K562 (cell line): ENCODE measurements at regions not wholly inside any gene's neighbourhood (a gene's known extent, or its start where the extent isn't known, plus 50 kb on each side); places are given as distances from the start of the nearest gene placed in this dataset.

Experiments
- ATAC-seq: fragments of 200-7000 bp; cut with Tn5 transposase; 3 replicates; pipeline ENCODE4 v1.9.1; 2020; ENCODE audit warnings: moderate library complexity
- BruUV-seq: library from RNA; stranded (reverse); fragments of 400-500 nt; replicated peaks from 2 replicates; lab custom pipeline; 2021; lab: Mats Ljungman, UMichigan
- CTCF ChIA-PET: fragments of 300-600 bp; formaldehyde crosslinking; extraction: SDS; loops from one replicate; lab custom pipeline; 2021; ENCODE audit warnings: low intra/inter-chr PET ratio; lab: Yijun Ruan, JAX
- POLR2A ChIA-PET: fragments of 300-600, 350-650 bp; sonication (Branson Sonifier 250); formaldehyde crosslinking; extraction: SDS; loops from one replicate; lab custom pipeline; 2021; ENCODE audit warnings: antibody characterized with exemption, inconsistent platforms; lab: Yijun Ruan, JAX
- DNase-seq, 4 experiments: peaks; one replicate each; pipeline versions ENCODE4 v3.0.0 to v3.0.0-alpha.2; 2011 to 2018; ENCODE audit warnings: low spot score in 3 of 4, mixed read lengths in 3 of 4; ENCODE audit errors: extremely low read depth in 1 of 4
- FAIRE-seq: peaks from 2 replicates; lab custom pipeline; 2011; peaks lifted over from hg19 to GRCh38; lab: Jason Lieb, UNC
- H2AFZ ChIP-seq: 2 replicates; pipeline ENCODE4 v1.6.0; 2011; ENCODE audit warnings: low read depth, low read length, control low read depth, inconsistent platforms
- H3K27ac ChIP-seq: fragments of 200-600 bp; 3 replicates; pipeline ENCODE4 v1.8.0; 2011; ENCODE audit warnings: low read depth, mild to moderate bottlenecking, control low read depth, inconsistent platforms, low read length, moderate library complexity, mixed read lengths; ENCODE audit errors: extremely low read depth
- H3K27me3 ChIP-seq, 2 experiments: fragments of 300-600 bp in 1 of 2; 2 replicates in 1 of 2; 3 replicates in 1 of 2; pipeline versions ENCODE4 v1.6.0 to v1.8.0; 2011; ENCODE audit warnings: inconsistent platforms in 2 of 2, low read length in 2 of 2, mild to moderate bottlenecking in 1 of 2, mixed read lengths in 1 of 2, moderate library complexity in 1 of 2; ENCODE audit not compliant: control insufficient read depth in 2 of 2, insufficient read depth in 2 of 2
- H3K36me3 ChIP-seq: fragments of 300-600 bp; 3 replicates; pipeline ENCODE4 v1.8.0; 2011; ENCODE audit warnings: mild to moderate bottlenecking, low read length, inconsistent platforms; ENCODE audit not compliant: control insufficient read depth, insufficient read depth
- H3K4me1 ChIP-seq, 2 experiments: fragments of 200-600 bp in 1 of 2; replicated peaks in 1 of 2; 2 replicates in 1 of 2; 3 replicates in 1 of 2; pipeline versions ENCODE4 v1.5.1 to v1.8.0; 2011; ENCODE audit warnings: inconsistent platforms in 2 of 2, low read length in 2 of 2, mild to moderate bottlenecking in 1 of 2, mixed read lengths in 1 of 2, moderate library complexity in 1 of 2; ENCODE audit not compliant: control insufficient read depth in 2 of 2, insufficient read depth in 2 of 2
- H3K4me2 ChIP-seq: 2 replicates; pipeline ENCODE4 v1.6.1; 2011; ENCODE audit warnings: low read length, control low read depth, inconsistent platforms, mixed read lengths; ENCODE audit not compliant: insufficient read depth
- H3K4me3 ChIP-seq: fragments of 200-600 bp; sonication (generic), shearing (Covaris generic); 2 replicates; pipeline ENCODE4 v1.5.1; 2016; ENCODE audit warnings: control low read depth, inconsistent platforms
- H3K79me2 ChIP-seq: fragments of 200-600 bp; 3 replicates; pipeline ENCODE4 v1.8.0; 2011; ENCODE audit warnings: low read length, inconsistent platforms; ENCODE audit not compliant: control insufficient read depth, insufficient read depth
- H3K9ac ChIP-seq, 2 experiments: 2 replicates each; pipeline versions ENCODE4 v1.6.0 to v1.6.1; 2011; ENCODE audit warnings: low read depth in 2 of 2, low read length in 2 of 2, control low read depth in 1 of 2, inconsistent platforms in 1 of 2, mild to moderate bottlenecking in 1 of 2, mixed read lengths in 1 of 2; ENCODE audit not compliant: insufficient read depth in 1 of 2
- H3K9me1 ChIP-seq: one replicate; pipeline ENCODE4 v1.6.0; 2011; ENCODE audit warnings: inconsistent platforms, mild to moderate bottlenecking, low read length, moderate library complexity; ENCODE audit not compliant: control insufficient read depth, insufficient read depth
- H3K9me3 ChIP-seq: replicated peaks from 2 replicates; pipeline ENCODE4 v1.5.1; 2011; ENCODE audit warnings: low read depth, low read length, inconsistent platforms; ENCODE audit not compliant: control insufficient read depth, insufficient read depth
- H4K20me1 ChIP-seq: replicated peaks from 2 replicates; pipeline ENCODE4 v1.6.1; 2011; ENCODE audit warnings: low read length, inconsistent platforms, mixed read lengths; ENCODE audit not compliant: control insufficient read depth, insufficient read depth
- MCM3 ChIP-seq: fragments of 450-650 bp; IDR thresholded peaks from 2 replicates; pipeline ENCODE4 v1.6.1; 2016
- in situ Hi-C: fragments of 300-500 bp; cut with MboI; formaldehyde crosslinking; loops from 4 replicates; pipeline ENCODE4 v1.15.0; 2018; ENCODE audit warnings: inconsistent platforms, mixed read lengths
- intact Hi-C: fragments of 100-400 bp; cut with micrococcal nuclease; formaldehyde crosslinking; loops from 2 replicates; pipeline ENCODE4 v1.14.2; 2022
- TF ChIP-seq, protein P1 (sequence below), 2 experiments: fragments of 450-650 bp; IDR thresholded peaks; 2 replicates each; pipeline ENCODE4 v1.6.1; 2018; ENCODE audit warnings: mild to moderate bottlenecking in 2 of 2, low read depth in 1 of 2; ENCODE audit not compliant: partially characterized antibody in 2 of 2

DNA sequence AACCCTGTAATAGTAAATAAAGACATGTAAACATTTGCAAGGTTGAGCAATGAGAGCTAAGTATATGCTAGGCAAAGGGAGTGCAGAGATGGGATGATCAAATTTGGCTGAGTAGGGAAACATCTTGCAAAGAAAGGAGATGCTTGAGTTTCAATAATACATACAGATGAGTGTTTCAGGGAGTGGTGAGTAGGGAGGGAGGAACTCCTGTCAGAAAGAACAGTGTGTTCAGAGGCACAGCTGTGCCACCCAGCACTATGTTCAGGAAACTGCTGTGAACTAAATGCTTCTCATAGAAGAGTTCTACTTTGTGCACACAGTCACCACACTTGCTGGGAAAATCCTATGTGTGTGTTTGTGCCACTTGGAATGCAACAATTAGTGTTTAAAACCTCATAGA, 1077.1 kb downstream of the UQCRFS1 start:
- POLR2A ChIA-PET, result no interaction called here
- Histone ChIP-seq H3K79me2 (no peaks in the 10 kb centered on the region), H3K27ac (no peak overlapping the region), H3K9me3 (no peaks in the 10 kb centered on the region), H3K4me1 (no peaks in the 10 kb centered on the region), H2AFZ (no peak overlapping the region), H3K27me3 (no peaks in the 10 kb centered on the region; a peak in 1 of 5 replicates), H3K36me3 (no peaks in the 10 kb centered on the region), H3K9me1 (no peaks in the 10 kb centered on the region), H3K9ac (no peak overlapping the region), H3K4me2 (no peak overlapping the region), H4K20me1 (no peaks in the 10 kb centered on the region), H3K4me3 (no peak overlapping the region)
- CTCF ChIA-PET, result no interaction called here
- intact Hi-C loops, result no loop called here
- FAIRE-seq, result no peak
- no peak for ATAC-seq
- TF ChIP-seq MCM3, result no peak
- TF ChIP-seq, protein P1, sequence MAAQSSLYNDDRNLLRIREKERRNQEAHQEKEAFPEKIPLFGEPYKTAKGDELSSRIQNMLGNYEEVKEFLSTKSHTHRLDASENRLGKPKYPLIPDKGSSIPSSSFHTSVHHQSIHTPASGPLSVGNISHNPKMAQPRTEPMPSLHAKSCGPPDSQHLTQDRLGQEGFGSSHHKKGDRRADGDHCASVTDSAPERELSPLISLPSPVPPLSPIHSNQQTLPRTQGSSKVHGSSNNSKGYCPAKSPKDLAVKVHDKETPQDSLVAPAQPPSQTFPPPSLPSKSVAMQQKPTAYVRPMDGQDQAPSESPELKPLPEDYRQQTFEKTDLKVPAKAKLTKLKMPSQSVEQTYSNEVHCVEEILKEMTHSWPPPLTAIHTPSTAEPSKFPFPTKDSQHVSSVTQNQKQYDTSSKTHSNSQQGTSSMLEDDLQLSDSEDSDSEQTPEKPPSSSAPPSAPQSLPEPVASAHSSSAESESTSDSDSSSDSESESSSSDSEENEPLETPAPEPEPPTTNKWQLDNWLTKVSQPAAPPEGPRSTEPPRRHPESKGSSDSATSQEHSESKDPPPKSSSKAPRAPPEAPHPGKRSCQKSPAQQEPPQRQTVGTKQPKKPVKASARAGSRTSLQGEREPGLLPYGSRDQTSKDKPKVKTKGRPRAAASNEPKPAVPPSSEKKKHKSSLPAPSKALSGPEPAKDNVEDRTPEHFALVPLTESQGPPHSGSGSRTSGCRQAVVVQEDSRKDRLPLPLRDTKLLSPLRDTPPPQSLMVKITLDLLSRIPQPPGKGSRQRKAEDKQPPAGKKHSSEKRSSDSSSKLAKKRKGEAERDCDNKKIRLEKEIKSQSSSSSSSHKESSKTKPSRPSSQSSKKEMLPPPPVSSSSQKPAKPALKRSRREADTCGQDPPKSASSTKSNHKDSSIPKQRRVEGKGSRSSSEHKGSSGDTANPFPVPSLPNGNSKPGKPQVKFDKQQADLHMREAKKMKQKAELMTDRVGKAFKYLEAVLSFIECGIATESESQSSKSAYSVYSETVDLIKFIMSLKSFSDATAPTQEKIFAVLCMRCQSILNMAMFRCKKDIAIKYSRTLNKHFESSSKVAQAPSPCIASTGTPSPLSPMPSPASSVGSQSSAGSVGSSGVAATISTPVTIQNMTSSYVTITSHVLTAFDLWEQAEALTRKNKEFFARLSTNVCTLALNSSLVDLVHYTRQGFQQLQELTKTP (IDR thresholded peaks at IDR 0.05; ENCODE audit: low read depth in 1 of 2, partially characterized antibody in 2 of 2), result no peak
- no peak for DNase-seq
- no TSS peak for BruUV-seq
- in situ Hi-C loops, result no loop called here
